ENCODE measurements at regions not wholly inside any gene's neighbourhood (a gene's known extent, or its start where the extent isn't known, plus 50 kb on each side); places are given as distances from the start of the nearest gene placed in this dataset.

- Histone ChIP-seq H2AFZ (ENCODE audit: low read depth, low read length) (peak overlapping the region; percentile 77), H4K20me1 (replicated peaks; ENCODE audit: control insufficient read depth, extremely low read depth, insufficient read depth, low read length) (no peaks in the 10 kb centered on the region), H3K9me1 (replicated peaks; ENCODE audit: control insufficient read depth, extremely low read depth, insufficient read depth, low read length) (no peaks in the 10 kb centered on the region), H3K9me3 (replicated peaks; ENCODE audit: control insufficient read depth, insufficient read depth, low read length) (no peaks in the 10 kb centered on the region), H3K4me3 (replicated peaks in 1 of 3; ENCODE audit: insufficient read depth in 1 of 3, low read depth in 1 of 3, low read length in 3 of 3) (peak overlapping the region in 1 of 3 experiments; percentile 7), H3K4me2 (ENCODE audit: insufficient read depth, low read length) (peak overlapping the region; percentile 50), H3K79me2 (ENCODE audit: control insufficient read depth, insufficient read depth, low read length) (no peaks in the 10 kb centered on the region), H3K36me3 (ENCODE audit: control insufficient read depth in 2 of 2, extremely low read depth in 1 of 2, insufficient read depth in 2 of 2, low read length in 2 of 2) (no peaks in the 10 kb centered on the region), H3K27me3 (ENCODE audit: control insufficient read depth in 2 of 2, insufficient read depth in 2 of 2, low read length in 2 of 2) (peaks cover 8 to 11% of the 10 kb centered on the region in 2 experiments), H3K4me1 (ENCODE audit: control insufficient read depth, extremely low read depth, insufficient read depth, low read length) (peaks cover 16% of the 10 kb centered on the region), H3K27ac (ENCODE audit: insufficient read depth, low read depth, low read length) (no peak overlapping the region), H3K9ac (replicated peaks; ENCODE audit: extremely low read depth, insufficient read depth, low read length) (no peak overlapping the region)
- intact Hi-C loops (cut with micrococcal nuclease) (loop anchor here (5.0 kb wide), 1 partner anchor 45 kb away; no protein-coding TSS in a partner anchor), dilution Hi-C loops (cut with MboI; ENCODE audit: extremely low pct_ligation_motif_present, low sequenced_read_pairs) (no loop called here)
- TF ChIP-seq, protein P1, sequence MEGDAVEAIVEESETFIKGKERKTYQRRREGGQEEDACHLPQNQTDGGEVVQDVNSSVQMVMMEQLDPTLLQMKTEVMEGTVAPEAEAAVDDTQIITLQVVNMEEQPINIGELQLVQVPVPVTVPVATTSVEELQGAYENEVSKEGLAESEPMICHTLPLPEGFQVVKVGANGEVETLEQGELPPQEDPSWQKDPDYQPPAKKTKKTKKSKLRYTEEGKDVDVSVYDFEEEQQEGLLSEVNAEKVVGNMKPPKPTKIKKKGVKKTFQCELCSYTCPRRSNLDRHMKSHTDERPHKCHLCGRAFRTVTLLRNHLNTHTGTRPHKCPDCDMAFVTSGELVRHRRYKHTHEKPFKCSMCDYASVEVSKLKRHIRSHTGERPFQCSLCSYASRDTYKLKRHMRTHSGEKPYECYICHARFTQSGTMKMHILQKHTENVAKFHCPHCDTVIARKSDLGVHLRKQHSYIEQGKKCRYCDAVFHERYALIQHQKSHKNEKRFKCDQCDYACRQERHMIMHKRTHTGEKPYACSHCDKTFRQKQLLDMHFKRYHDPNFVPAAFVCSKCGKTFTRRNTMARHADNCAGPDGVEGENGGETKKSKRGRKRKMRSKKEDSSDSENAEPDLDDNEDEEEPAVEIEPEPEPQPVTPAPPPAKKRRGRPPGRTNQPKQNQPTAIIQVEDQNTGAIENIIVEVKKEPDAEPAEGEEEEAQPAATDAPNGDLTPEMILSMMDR (IDR thresholded peaks at IDR 0.05; ENCODE audit: extremely low read depth in 1 of 2, insufficient read depth in 1 of 2, low read depth in 1 of 2, low read length in 2 of 2), result no peak
- TF ChIP-seq MAX (IDR thresholded peaks at IDR 0.05; ENCODE audit: insufficient read depth, insufficient read length) (no peak), EZH2 (IDR thresholded peaks at IDR 0.05; ENCODE audit: borderline replicate concordance, low read depth, low read length, severe bottlenecking) (no peak), GATA2 (IDR thresholded peaks at IDR 0.05; ENCODE audit: insufficient read depth, insufficient read length, low read depth, low read length) (no peak), POLR2A (IDR thresholded peaks at IDR 0.05; ENCODE audit: low read depth, low read length) (no peak), FOS (IDR thresholded peaks at IDR 0.05; ENCODE audit: borderline replicate concordance, insufficient read depth, low read length) (no peak), MYC (IDR thresholded peaks at IDR 0.05; ENCODE audit: low read depth, low read length) (no peak), POLR2AphosphoS5 (IDR thresholded peaks at IDR 0.05; ENCODE audit: insufficient read depth, low read depth, low read length) (no peak), JUN (IDR thresholded peaks at IDR 0.05; ENCODE audit: borderline replicate concordance, insufficient read depth, insufficient read length, low read depth) (no peak)
- DNase-seq (ENCODE audit: low read depth, low spot score) (no peak), FAIRE-seq (no peak)
- ChIA-PET POLR2A (no interaction called here), CTCF (interaction anchor here (1.5 kb wide), 1 partner anchor 16 kb away, joined by 4 read pairs; no protein-coding TSS in a partner anchor)
- BruUV-seq (replicated peaks), result no TSS peak
These were observed 68.6 kb upstream of the MRTFB start for GRCh38 chr16:14002416-14002990.
